ENCODE measurements at regions not wholly inside any gene's neighbourhood (a gene's known extent, or its start where the extent isn't known, plus 50 kb on each side); places are given as distances from the start of the nearest gene placed in this dataset.
A peak's percentile ranks its signal among the peaks of the same experiment; 100 is the strongest.

- no peak for FAIRE-seq
- no peaks in the 10 kb centered on the region for H3K27me3 ChIP-seq (ENCODE audit: control insufficient read depth, insufficient read depth, low read length)
- H3K4me3 ChIP-seq (ENCODE audit: low read depth, low read length), result no peak overlapping the region
- DNase-seq (ENCODE audit: low read depth), result no peak
- TF ChIP-seq CTCF (IDR thresholded peaks at IDR 0.05; ENCODE audit: insufficient read depth, low read length, severe bottlenecking), result no peak
- no peaks in the 10 kb centered on the region for H3K36me3 ChIP-seq (ENCODE audit: control insufficient read depth, insufficient read depth, low read length)
Measured at GRCh38 chr9:99479929-99480328, 257.8 kb downstream of the SEC61B start.

GRCh38 chr9:99485459-99485858 is 263.4 kb downstream of the SEC61B start:
- Histone ChIP-seq H3K4me3 (ENCODE audit: low read depth, low read length) (no peak overlapping the region), H3K27me3 (ENCODE audit: control insufficient read depth, insufficient read depth, low read length) (no peaks in the 10 kb centered on the region), H3K36me3 (ENCODE audit: control insufficient read depth, insufficient read depth, low read length) (no peaks in the 10 kb centered on the region)
- TF ChIP-seq CTCF (IDR thresholded peaks at IDR 0.05; ENCODE audit: insufficient read depth, low read length, severe bottlenecking), result no peak
- FAIRE-seq (no peak), DNase-seq (ENCODE audit: low read depth) (peak; percentile 7)

- no peak for FAIRE-seq
- no peak for TF ChIP-seq CTCF (IDR thresholded peaks at IDR 0.05; ENCODE audit: insufficient read depth, low read length, severe bottlenecking)
- no peaks in the 10 kb centered on the region for H3K36me3 ChIP-seq (ENCODE audit: control insufficient read depth, insufficient read depth, low read length)
Measured at GRCh38 chr9:99486684-99487083, 264.6 kb downstream of the SEC61B start.

GRCh38 chr9:99488131-99489059 is 266.3 kb downstream of the SEC61B start:
- no peak for FAIRE-seq
- no peak overlapping the region for H3K4me3 ChIP-seq (ENCODE audit: low read depth, low read length)
- no peaks in the 10 kb centered on the region for H3K36me3 ChIP-seq (ENCODE audit: control insufficient read depth, insufficient read depth, low read length)
- no peak for DNase-seq (ENCODE audit: low read depth)
- TF ChIP-seq CTCF (IDR thresholded peaks at IDR 0.05; ENCODE audit: insufficient read depth, low read length, severe bottlenecking), result no peak
- no peaks in the 10 kb centered on the region for H3K27me3 ChIP-seq (ENCODE audit: control insufficient read depth, insufficient read depth, low read length)

More at GRCh38 chr9:99486684-99487083, 264.6 kb downstream of the SEC61B start:
- Histone ChIP-seq H3K4me3 (ENCODE audit: low read depth, low read length) (no peak overlapping the region), H3K27me3 (ENCODE audit: control insufficient read depth, insufficient read depth, low read length) (no peaks in the 10 kb centered on the region)
- no peak for DNase-seq (ENCODE audit: low read depth)

GRCh38 chr9:99489060-99489413 is 267.0 kb downstream of the SEC61B start:
- DNase-seq (ENCODE audit: low read depth) (peak; percentile 21), FAIRE-seq (no peak)
- H3K27me3 ChIP-seq (ENCODE audit: control insufficient read depth, insufficient read depth, low read length), result no peaks in the 10 kb centered on the region
- no peak for TF ChIP-seq CTCF (IDR thresholded peaks at IDR 0.05; ENCODE audit: insufficient read depth, low read length, severe bottlenecking)
- no peak overlapping the region for H3K4me3 ChIP-seq (ENCODE audit: low read depth, low read length)
- H3K36me3 ChIP-seq (ENCODE audit: control insufficient read depth, insufficient read depth, low read length), result no peaks in the 10 kb centered on the region

Data from bronchial epithelial cell (primary cell).